HG03280 (cell line): ENCODE measurements at regions not wholly inside any gene's neighbourhood (a gene's known extent, or its start where the extent isn't known, plus 50 kb on each side); places are given as distances from the start of the nearest gene placed in this dataset.

Experiments used
- ATAC-seq: cut with Tn5 transposase; IDR thresholded peaks from one replicate; pipeline ENCODE4 v1.9.1; 2021; ENCODE audit warnings: mild to moderate bottlenecking, moderate library complexity; ENCODE audit not compliant: unreplicated experiment

- no peak for ATAC-seq
Measured at GRCh38 chr21:16330908-16331268, 601.1 kb downstream of the USP25 start.

- no peak for ATAC-seq
Measured at GRCh38 chr21:16337266-16337665, 607.5 kb downstream of the USP25 start.

GRCh38 chr21:16342932-16343331 lies 613.1 kb downstream of the USP25 start:
- ATAC-seq: no peak

DNA sequence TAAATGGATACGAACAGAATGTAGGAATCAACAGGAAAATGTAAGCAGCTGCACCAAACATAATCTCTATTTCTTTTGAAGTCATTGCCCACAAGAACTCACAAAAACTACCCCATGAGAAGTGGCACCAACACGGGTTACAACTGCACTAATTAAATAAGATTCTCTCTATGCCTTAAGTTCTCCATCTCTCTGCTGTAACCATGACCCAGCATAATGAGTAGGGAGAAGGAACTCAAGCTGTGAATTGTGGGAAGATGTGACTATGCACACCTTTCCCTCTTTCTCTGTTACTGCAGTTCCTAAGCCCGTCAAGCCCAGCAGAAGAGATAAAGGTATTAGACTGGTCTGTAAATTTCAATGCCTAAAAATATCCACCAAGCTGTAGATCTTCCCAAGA lies 614.0 kb downstream of the USP25 start:
- no peak for ATAC-seq

- no peak for ATAC-seq
Measured at GRCh38 chr21:16345757-16346156, 616.0 kb downstream of the USP25 start.

DNA sequence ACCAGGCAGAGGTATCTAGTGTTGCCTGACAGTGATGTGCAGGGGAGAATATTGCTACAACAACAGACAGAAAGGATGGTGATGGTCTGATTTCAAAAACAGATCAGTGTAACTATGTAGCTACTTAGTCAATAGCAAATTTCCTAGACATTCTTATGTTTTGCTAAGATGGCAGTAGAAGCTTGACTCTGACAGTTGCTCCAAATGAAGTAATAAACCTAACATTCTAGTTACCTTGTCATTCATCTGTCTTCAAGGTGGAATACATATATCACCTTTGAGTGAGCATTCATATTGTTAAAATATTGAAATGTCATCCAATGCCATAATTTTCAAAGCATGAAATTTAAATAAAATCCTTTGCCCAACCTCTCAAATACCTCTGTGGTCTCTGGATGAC lies 617.4 kb downstream of the USP25 start:
- no peak for ATAC-seq

DNA sequence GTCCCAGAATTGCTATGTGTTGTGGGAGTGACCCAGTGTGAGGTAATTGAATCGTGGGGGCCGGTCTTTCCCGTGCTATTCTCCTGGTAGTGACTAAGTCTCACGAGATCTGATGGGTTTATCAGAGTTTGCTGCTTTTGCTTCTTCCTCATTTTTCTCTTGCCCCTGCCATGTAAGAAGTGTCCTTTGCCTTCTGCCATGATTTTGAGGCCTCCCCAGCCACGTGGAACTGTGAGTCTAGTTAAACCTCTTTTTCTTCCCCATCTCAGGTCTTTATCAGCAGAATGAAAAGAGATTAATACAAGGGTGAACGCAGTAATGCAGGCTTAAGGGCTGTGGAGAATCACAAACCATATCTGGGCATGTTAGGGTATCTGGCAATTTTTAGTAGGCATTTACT lies 624.0 kb downstream of the USP25 start:
- no peak for ATAC-seq

- no peak for ATAC-seq
Measured at GRCh38 chr21:16357994-16358393, 628.2 kb downstream of the USP25 start.

GRCh38 chr21:16358784-16359183 lies 629.0 kb downstream of the USP25 start:
- no peak for ATAC-seq

GRCh38 chr21:16363100-16363499 lies 633.3 kb downstream of the USP25 start:
- no peak for ATAC-seq

DNA sequence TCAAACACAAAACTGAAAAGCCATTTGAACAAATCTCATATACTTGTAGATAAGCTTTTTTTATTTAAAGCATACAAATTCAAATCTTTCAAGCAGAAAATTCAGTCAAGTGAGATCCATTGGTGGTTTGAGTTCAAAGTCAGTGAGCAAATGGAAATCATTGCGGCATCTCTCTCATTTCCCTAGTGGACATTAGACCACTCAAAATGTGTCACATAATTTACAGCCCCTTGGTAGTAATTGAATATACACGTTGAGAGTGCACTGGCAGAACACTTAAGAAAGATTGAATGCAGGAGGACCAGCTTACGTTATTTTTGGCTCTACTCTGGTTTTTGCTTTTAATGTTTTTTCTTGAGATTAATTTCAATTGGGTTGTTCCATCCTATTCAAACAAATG lies 633.7 kb downstream of the USP25 start:
- no peak for ATAC-seq

GRCh38 chr21:16366207-16366606 lies 636.4 kb downstream of the USP25 start:
- ATAC-seq: no peak

DNA sequence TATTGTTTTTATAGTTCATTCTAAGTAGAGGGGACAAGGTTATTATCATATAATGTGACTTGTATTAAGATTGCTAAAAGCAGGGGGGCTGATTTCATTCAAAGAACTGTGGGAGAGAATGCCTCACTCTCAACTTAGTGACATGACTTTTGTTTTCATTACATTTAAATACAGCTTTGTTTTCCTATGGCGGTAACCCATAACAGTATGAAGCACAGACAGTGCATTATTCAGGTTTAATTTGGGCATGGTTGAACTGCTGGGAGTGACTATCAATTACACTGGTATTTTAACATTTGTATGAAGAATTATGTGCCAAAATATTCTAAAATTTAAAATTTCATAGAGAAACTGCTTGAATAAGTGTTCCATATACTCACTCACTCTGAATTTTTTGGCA lies 637.3 kb downstream of the USP25 start:
- no peak for ATAC-seq

- ATAC-seq: no peak
Measured at GRCh38 chr21:16370186-16370585, 640.4 kb downstream of the USP25 start.

DNA sequence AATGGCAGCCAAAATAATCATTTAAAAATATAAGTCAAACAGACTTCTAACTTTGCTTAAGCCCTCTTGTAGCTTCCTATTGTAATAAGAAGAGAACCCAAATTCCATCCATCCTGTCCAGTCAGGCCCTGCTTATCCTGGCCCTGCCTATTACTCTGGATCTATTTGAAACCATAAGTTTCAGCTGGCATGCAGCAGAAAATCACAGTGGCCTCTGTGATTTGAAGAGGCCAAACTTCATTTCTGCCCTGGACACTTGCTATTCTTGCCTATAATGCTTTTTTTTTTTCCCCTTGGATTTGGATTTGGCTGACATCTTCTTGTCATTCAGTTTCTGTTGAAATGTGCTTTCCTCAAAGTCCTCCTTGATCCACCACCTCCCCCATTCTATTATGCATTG lies 642.8 kb downstream of the USP25 start:
- ATAC-seq: no peak

DNA sequence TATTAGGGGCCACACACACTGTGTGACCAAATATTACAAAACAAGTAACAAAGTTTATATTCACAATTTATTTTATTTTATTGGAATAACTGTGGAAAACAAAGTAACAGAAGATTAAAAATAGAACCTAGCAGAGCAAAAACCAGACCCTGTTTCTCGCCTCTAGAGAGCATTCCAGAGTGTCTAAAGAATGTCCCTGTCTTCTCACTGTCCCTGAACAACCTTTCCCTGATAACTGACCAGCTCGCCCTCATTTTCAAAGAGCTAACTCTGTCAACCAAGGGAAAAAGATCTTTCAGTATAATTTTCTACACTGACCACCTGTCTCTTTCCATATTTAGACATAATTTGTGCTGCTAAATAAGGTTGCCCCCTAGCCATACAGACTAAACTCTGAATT lies 646.9 kb downstream of the USP25 start:
- ATAC-seq: no peak

GRCh38 chr21:16377120-16377658 lies 647.4 kb downstream of the USP25 start:
- ATAC-seq: no peak

DNA sequence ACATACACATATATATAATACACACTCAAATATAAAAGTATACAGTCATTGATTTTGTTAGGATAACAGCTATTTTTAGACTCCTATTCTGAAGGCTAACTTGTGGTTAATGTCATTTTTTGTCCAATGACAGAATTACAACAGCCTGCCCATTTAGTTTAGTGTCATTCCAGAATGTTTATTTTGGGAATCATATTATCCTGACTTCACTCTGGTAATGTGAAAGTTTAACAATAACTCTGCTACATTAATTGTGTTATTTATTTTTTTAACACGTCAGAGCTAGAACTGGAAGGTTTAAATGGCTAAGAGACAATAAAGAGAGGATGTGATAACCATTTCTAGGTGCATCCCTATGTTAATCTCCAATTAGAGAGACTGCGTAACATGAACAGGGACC lies 648.1 kb downstream of the USP25 start:
- no peak for ATAC-seq

DNA sequence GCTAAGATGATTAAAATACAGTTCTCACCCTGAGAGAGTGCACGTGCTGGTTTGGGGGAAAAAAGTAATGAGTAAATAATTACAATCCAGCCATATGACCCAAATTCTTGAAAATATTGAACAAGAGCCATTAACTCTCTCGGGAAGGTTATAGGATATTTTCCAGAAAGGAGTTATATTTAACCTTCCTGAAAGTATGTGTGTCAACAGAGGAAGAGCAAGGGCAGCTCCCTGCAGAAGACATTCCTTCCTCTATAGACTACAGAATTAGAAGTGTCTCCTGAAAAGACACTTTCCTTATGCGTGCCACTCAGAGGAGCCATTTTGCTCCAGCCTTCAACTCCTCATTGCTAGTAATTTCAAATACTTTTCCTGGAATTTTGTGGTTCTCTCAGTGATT lies 648.7 kb downstream of the USP25 start:
- no peak for ATAC-seq

- ATAC-seq: no peak
Measured at GRCh38 chr21:16388291-16388690, 658.5 kb downstream of the USP25 start.

DNA sequence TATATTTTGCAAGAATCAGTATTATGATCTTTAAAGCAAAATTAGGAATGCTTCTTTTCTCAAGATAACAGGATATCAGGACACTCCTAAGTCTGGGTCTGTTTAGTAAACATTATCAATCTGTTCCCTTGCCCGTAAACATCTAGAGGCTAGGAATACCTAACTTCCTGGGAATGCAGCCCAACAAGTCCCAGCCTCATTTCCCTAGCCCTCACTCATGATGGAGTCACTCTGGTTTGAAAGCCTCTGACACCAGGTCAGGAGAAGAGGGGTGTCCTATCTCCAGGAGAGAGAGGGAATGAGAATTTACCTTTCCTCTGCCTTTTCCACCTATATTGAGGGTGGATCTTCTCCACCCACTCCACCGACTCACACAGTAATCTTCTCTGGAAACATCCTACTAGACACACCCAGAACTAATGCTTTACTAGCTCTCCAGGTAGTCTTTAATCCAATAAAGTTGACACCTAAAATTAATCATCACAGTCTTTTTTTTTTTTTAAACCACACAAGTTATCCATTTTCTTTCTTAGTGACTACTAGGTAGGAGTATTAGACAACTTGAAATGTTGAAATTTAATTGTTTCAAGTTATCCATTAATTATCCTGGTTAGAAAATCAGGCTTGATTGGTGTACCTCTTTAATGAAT lies 659.3 kb downstream of the USP25 start:
- no peak for ATAC-seq

DNA sequence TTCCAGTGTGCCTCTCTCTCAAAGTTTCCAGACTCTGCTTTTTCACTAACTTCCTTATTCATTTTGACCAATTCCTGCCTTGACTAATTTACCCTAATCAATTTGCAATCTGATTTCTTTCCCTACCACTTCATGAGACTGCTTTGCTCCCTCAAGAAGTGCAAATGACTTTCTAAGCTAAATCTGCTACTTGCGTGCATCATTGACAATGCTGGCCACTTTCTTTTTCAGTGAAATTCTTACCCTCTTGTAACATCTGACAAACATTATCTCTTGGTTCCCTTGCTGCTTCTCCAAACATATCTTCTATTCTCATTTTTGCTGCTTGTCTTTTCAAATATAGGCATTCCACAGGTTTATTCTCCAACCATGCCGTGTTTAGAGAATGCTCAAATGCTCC lies 659.9 kb downstream of the USP25 start:
- no peak for ATAC-seq

- ATAC-seq: no peak
Measured at GRCh38 chr21:16395285-16395684, 665.5 kb downstream of the USP25 start.
